H1 (cell line): ENCODE measurements at regions not wholly inside any gene's neighbourhood (a gene's known extent, or its start where the extent isn't known, plus 50 kb on each side); places are given as distances from the start of the nearest gene placed in this dataset.

Experiments used
- EZH2 ChIP-seq: fragments of 200-600 bp; sonication (generic); IDR thresholded peaks from 2 replicates; pipeline ENCODE4 v1.7.1; 2012; ENCODE audit warnings: low read depth, mild to moderate bottlenecking, moderate library complexity, low read length, inconsistent platforms; ENCODE audit not compliant: severe bottlenecking
- HDAC6 ChIP-seq: IDR thresholded peaks from one replicate; pipeline ENCODE4 v1.7.1; 2012; ENCODE audit warnings: low read depth, mild to moderate bottlenecking, inconsistent platforms, low read length, moderate library complexity
- SP2 ChIP-seq: IDR thresholded peaks from 2 replicates; pipeline ENCODE4 v1.6.1; 2012; ENCODE audit warnings: mild to moderate bottlenecking, low read length, inconsistent platforms

DNA sequence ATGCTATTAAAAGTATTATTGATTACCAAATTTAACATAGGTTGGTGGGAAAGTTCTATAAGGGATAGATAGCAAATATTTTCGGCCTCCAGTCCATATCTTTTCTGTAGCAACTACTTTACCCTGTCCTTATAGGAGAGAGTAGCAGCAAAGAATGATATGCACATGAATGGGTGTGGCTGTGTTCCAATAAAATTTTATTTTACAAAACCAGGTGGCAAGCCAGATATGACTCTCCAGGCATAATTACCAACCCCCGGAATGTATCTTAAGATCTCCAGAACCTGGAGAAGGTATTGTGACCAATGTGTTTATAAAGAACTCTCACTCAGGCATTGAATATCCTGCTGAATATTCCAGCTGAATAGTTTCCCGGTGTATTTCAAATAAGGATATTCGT is 1461.2 kb downstream of the MAT2B start (continued):
- no peak for TF ChIP-seq HDAC6
- no peak for TF ChIP-seq SP2
- no peak for TF ChIP-seq EZH2
